ENCODE measurements at regions not wholly inside any gene's neighbourhood (a gene's known extent, or its start where the extent isn't known, plus 50 kb on each side); places are given as distances from the start of the nearest gene placed in this dataset.

DNA sequence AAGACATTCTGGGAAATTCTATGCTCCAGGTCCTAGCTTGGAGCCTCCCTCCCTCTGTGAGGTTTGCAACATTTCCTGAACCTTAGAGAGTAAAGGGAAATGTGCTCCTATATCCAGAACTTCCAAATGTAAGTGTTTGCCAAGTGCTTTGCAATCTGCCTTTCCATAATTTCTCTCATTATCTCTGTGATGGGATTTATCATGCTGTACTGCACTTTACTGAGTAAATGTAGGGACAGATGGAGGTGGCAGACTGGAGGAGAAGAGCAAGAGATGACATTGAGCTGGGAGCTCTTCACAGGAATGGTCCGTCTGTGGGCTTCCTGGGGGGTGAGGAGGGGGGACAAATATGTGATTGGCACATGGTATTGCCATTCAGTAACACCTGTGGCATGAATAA, 184.3 kb downstream of the SOX4 start:
- Histone ChIP-seq H3K9ac (ENCODE audit: extremely low read depth, insufficient read length, low read length) (no peak overlapping the region), H4K20me1 (ENCODE audit: control insufficient read depth, insufficient read depth, insufficient read length) (no peaks in the 10 kb centered on the region), H2BK12ac (ENCODE audit: insufficient read length, low read depth, low read length) (no peak overlapping the region), H3T11ph (ENCODE audit: low read length) (no peak overlapping the region), H2BK120ac (ENCODE audit: low read depth, low read length, poor library complexity, severe bottlenecking) (no peak overlapping the region), H3K4me2 (ENCODE audit: insufficient read depth, insufficient read length, low read length) (no peak overlapping the region), H4K8ac (replicated peaks; ENCODE audit: insufficient read length, low read depth, low read length) (no peak overlapping the region), H2BK5ac (ENCODE audit: insufficient read length, low read length) (no peak overlapping the region), H3K18ac (ENCODE audit: insufficient read length, low read depth, low read length) (no peak overlapping the region), H3K23ac (ENCODE audit: insufficient read length, low read depth, low read length) (no peak overlapping the region), H3K56ac (ENCODE audit: insufficient read length, low read depth, low read length) (no peak overlapping the region), H4K5ac (ENCODE audit: insufficient read length, low read depth, low read length) (no peak overlapping the region), H3K27ac (ENCODE audit: insufficient read length, low read depth, low read length) (no peak overlapping the region), H3K9me3 (ENCODE audit: control insufficient read depth, low read depth, low read length) (no peaks in the 10 kb centered on the region), H3K4ac (ENCODE audit: low read depth, low read length) (no peak overlapping the region), H3K14ac (ENCODE audit: insufficient read depth, low read length) (no peak overlapping the region), H2BK15ac (ENCODE audit: low read depth, low read length) (no peak overlapping the region), H3K27me3 (ENCODE audit: insufficient read depth, low read length) (no peaks in the 10 kb centered on the region), H2AFZ (ENCODE audit: low read length) (no peak overlapping the region), H2BK20ac (ENCODE audit: low read depth, low read length, poor library complexity, severe bottlenecking) (no peak overlapping the region), H3K79me2 (ENCODE audit: insufficient read depth, low read length) (peaks cover 36% of the 10 kb centered on the region; the same call in 1 of the 2 replicates), H3K23me2 (ENCODE audit: insufficient read length, low read depth, low read length, poor library complexity, severe bottlenecking) (no peaks in the 10 kb centered on the region), H3K4me1 (ENCODE audit: insufficient read depth, low read length) (peaks cover 14% of the 10 kb centered on the region; the same call in 1 of the 2 replicates), H2AK5ac (ENCODE audit: insufficient read length, low read length) (no peak overlapping the region), H4K91ac (ENCODE audit: insufficient read length, low read depth, low read length) (no peak overlapping the region), H3K79me1 (ENCODE audit: insufficient read depth, low read depth, low read length, poor library complexity, severe bottlenecking) (peaks cover 15% of the 10 kb centered on the region)
- Mint-ChIP-seq H3K4me1 (peaks cover 39 to 49% of the 10 kb centered on the region in 2 experiments), H3K27me3 (ENCODE audit: low read depth) (no peaks in the 10 kb centered on the region; the same call in 1 of the 2 replicates), H3K27ac (peak overlapping the region in 1 of 3 experiments; percentile 20; a peak in 1 of 7 replicates), H3K4me3 (no peak overlapping the region), H3K9me3 (no peaks in the 10 kb centered on the region), H3K36me3 (ENCODE audit: insufficient read depth in 1 of 3, low read depth in 3 of 3) (peaks cover 3 to 28% (median 14%) of the 10 kb centered on the region in 3 experiments; a peak in 6 of 7 replicates)
- no CpG with 5 or more reads among the region's 1 CpG for WGBS (ENCODE audit: extremely low coverage, insufficient read length, low lambda C conversion rate)
- TF ChIP-seq, protein P1, sequence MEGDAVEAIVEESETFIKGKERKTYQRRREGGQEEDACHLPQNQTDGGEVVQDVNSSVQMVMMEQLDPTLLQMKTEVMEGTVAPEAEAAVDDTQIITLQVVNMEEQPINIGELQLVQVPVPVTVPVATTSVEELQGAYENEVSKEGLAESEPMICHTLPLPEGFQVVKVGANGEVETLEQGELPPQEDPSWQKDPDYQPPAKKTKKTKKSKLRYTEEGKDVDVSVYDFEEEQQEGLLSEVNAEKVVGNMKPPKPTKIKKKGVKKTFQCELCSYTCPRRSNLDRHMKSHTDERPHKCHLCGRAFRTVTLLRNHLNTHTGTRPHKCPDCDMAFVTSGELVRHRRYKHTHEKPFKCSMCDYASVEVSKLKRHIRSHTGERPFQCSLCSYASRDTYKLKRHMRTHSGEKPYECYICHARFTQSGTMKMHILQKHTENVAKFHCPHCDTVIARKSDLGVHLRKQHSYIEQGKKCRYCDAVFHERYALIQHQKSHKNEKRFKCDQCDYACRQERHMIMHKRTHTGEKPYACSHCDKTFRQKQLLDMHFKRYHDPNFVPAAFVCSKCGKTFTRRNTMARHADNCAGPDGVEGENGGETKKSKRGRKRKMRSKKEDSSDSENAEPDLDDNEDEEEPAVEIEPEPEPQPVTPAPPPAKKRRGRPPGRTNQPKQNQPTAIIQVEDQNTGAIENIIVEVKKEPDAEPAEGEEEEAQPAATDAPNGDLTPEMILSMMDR (conservative IDR thresholded peaks at IDR 0.05): no peak
- DNase-seq: no peak
